HG02981 (cell line): ENCODE measurements at regions not wholly inside any gene's neighbourhood (a gene's known extent, or its start where the extent isn't known, plus 50 kb on each side); places are given as distances from the start of the nearest gene placed in this dataset.
"Not testable (repeated sequence)": the region's sequence is repeated elsewhere in the genome, so short reads cannot be mapped to it uniquely, and the experiment has no call there.

Source experiments
- ATAC-seq: cut with Tn5 transposase; IDR thresholded peaks from one replicate; pipeline ENCODE4 v1.9.1; 2021; ENCODE audit warnings: mild to moderate bottlenecking, moderate library complexity; ENCODE audit not compliant: unreplicated experiment

- ATAC-seq, result not testable (repeated sequence)
These were observed 54.7 kb downstream of the OR4M2 start for GRCh38 chr15:22134941-22135566.

GRCh38 chr15:22137572-22137971 lies 57.2 kb downstream of the OR4M2 start:
- ATAC-seq, result not testable (repeated sequence)

GRCh38 chr15:22141106-22141505 lies 60.8 kb downstream of the OR4M2 start:
- not testable (repeated sequence) for ATAC-seq

- peak; percentile 74 for ATAC-seq
These were observed 67.8 kb downstream of the OR4M2 start for GRCh38 chr15:22148109-22148508.

GRCh38 chr15:22158243-22158642 lies 77.9 kb downstream of the OR4M2 start:
- not testable (repeated sequence) for ATAC-seq

GRCh38 chr15:22160283-22160682 lies 80.0 kb downstream of the OR4M2 start:
- peak; percentile 19 for ATAC-seq

- peak; percentile 74 for ATAC-seq
These were observed 80.4 kb downstream of the OR4M2 start for GRCh38 chr15:22160741-22161140.

GRCh38 chr15:22161398-22161797 lies 81.1 kb downstream of the OR4M2 start:
- ATAC-seq, result peak; percentile 65

GRCh38 chr15:22163715-22164114 lies 83.4 kb downstream of the OR4M2 start:
- not testable (repeated sequence) for ATAC-seq

- ATAC-seq, result not testable (repeated sequence)
These were observed 87.2 kb downstream of the OR4M2 start for GRCh38 chr15:22167521-22167920.

GRCh38 chr15:22173029-22173998 lies 93.0 kb downstream of the OR4M2 start:
- ATAC-seq, result peak; percentile 64

GRCh38 chr15:22174088-22174487 lies 93.8 kb downstream of the OR4M2 start:
- ATAC-seq, result peak; percentile 48

GRCh38 chr15:22177965-22178364 lies 97.6 kb downstream of the OR4M2 start:
- ATAC-seq, result not testable (repeated sequence)

- not testable (repeated sequence) for ATAC-seq
These were observed 98.1 kb downstream of the OR4M2 start for GRCh38 chr15:22178438-22178837.

- ATAC-seq, result not testable (repeated sequence)
These were observed 98.7 kb downstream of the OR4M2 start for GRCh38 chr15:22179043-22179442.

- ATAC-seq, result not testable (repeated sequence)
These were observed 100.3 kb downstream of the OR4M2 start for GRCh38 chr15:22180611-22181010.

GRCh38 chr15:22184678-22185077 lies 104.4 kb downstream of the OR4M2 start:
- not testable (repeated sequence) for ATAC-seq

- not testable (repeated sequence) for ATAC-seq
These were observed 106.7 kb downstream of the OR4M2 start for GRCh38 chr15:22186846-22187532.

GRCh38 chr15:22191818-22192217 lies 111.5 kb downstream of the OR4M2 start:
- ATAC-seq, result not testable (repeated sequence)

GRCh38 chr15:22194739-22195617 lies 114.7 kb downstream of the OR4M2 start:
- ATAC-seq, result not testable (repeated sequence)
